Forelimb muscle (tissue), 1 donor: ENCODE measurements at regions not wholly inside any gene's neighbourhood (a gene's known extent, or its start where the extent isn't known, plus 50 kb on each side); places are given as distances from the start of the nearest gene placed in this dataset.

ENCODE experiments used
- DNase-seq: peaks from one replicate; pipeline ENCODE4 v3.0.0-alpha.2; 2013; ENCODE audit warnings: low read depth

- no peak for DNase-seq
These were observed 81.0 kb upstream of the MYOCD start for GRCh38 chr17:12584727-12585126.

GRCh38 chr17:12588531-12588930 is 77.2 kb upstream of the MYOCD start:
- DNase-seq, result no peak

GRCh38 chr17:12590417-12590816 is 75.3 kb upstream of the MYOCD start:
- no peak for DNase-seq

- no peak for DNase-seq
These were observed 74.5 kb upstream of the MYOCD start for GRCh38 chr17:12591021-12591735.

GRCh38 chr17:12592941-12593340 is 72.7 kb upstream of the MYOCD start:
- no peak for DNase-seq

- no peak for DNase-seq
These were observed 68.7 kb upstream of the MYOCD start for GRCh38 chr17:12596961-12597360.

GRCh38 chr17:12597895-12598294 is 67.8 kb upstream of the MYOCD start:
- no peak for DNase-seq

GRCh38 chr17:12599186-12599920 is 66.3 kb upstream of the MYOCD start:
- no peak for DNase-seq

- DNase-seq, result no peak
These were observed 65.3 kb upstream of the MYOCD start for GRCh38 chr17:12600349-12600748.

- DNase-seq, result no peak
These were observed 62.1 kb upstream of the MYOCD start for GRCh38 chr17:12603566-12603965.

GRCh38 chr17:12605222-12605621 is 60.5 kb upstream of the MYOCD start:
- DNase-seq, result no peak

GRCh38 chr17:12613566-12613965 is 52.1 kb upstream of the MYOCD start:
- no peak for DNase-seq
